MCF 10A (cell line): ENCODE measurements at regions not wholly inside any gene's neighbourhood (a gene's known extent, or its start where the extent isn't known, plus 50 kb on each side); places are given as distances from the start of the nearest gene placed in this dataset.

ENCODE experiments used
- BruUV-seq: library from RNA; stranded (reverse); fragments of 400-500 nt; replicated peaks from 2 replicates; lab custom pipeline; 2021; lab: Mats Ljungman, UMichigan
- CTCF ChIA-PET: fragments of 300-600 bp; sonication (Branson Sonifier 250); formaldehyde crosslinking; extraction: SDS; loops from one replicate; lab custom pipeline; 2021; ENCODE audit warnings: antibody characterized with exemption, inconsistent platforms; lab: Yijun Ruan, JAX
- POLR2A ChIA-PET: fragments of 300-600, 350-650 bp; sonication (Branson Sonifier 250); formaldehyde crosslinking; extraction: SDS; loops from one replicate; lab custom pipeline; 2020; ENCODE audit warnings: antibody characterized with exemption, inconsistent platforms; lab: Yijun Ruan, JAX
- DNase-seq: peaks from one replicate; pipeline ENCODE4 v3.0.0-alpha.2; 2018; ENCODE audit not compliant: unreplicated experiment
- H3K27ac Mint-ChIP-seq: one replicate; pipeline ENCODE4 v1.8.0; 2022; ENCODE audit warnings: mild to moderate bottlenecking, low read depth, mixed read lengths; ENCODE audit not compliant: unreplicated experiment
- H3K27me3 Mint-ChIP-seq: one replicate; pipeline ENCODE4 v1.8.0; 2022; ENCODE audit warnings: mixed read lengths; ENCODE audit not compliant: insufficient read depth, unreplicated experiment
- H3K36me3 Mint-ChIP-seq: one replicate; pipeline ENCODE4 v1.8.0; 2022; ENCODE audit warnings: mild to moderate bottlenecking, moderate library complexity, mixed read lengths; ENCODE audit not compliant: insufficient read depth, unreplicated experiment
- H3K4me1 Mint-ChIP-seq: one replicate; pipeline ENCODE4 v1.8.0; 2022; ENCODE audit warnings: mixed read lengths; ENCODE audit not compliant: insufficient read depth, unreplicated experiment
- H3K4me3 Mint-ChIP-seq: one replicate; pipeline ENCODE4 v1.8.0; 2022; ENCODE audit warnings: mild to moderate bottlenecking, moderate library complexity, mixed read lengths; ENCODE audit not compliant: unreplicated experiment
- H3K9me3 Mint-ChIP-seq: one replicate; pipeline ENCODE4 v1.8.0; 2022; ENCODE audit warnings: mixed read lengths; ENCODE audit not compliant: unreplicated experiment
- CTCF ChIP-seq: fragments of 200-600 bp; IDR thresholded peaks from one replicate; pipeline ENCODE4 v1.8.0; 2022; ENCODE audit warnings: antibody characterized with exemption, mild to moderate bottlenecking; ENCODE audit not compliant: unreplicated experiment
- intact Hi-C: fragments of 100-400 bp; cut with micrococcal nuclease; formaldehyde crosslinking; loops from 2 replicates; pipeline ENCODE4 v1.14.1; 2022

DNA sequence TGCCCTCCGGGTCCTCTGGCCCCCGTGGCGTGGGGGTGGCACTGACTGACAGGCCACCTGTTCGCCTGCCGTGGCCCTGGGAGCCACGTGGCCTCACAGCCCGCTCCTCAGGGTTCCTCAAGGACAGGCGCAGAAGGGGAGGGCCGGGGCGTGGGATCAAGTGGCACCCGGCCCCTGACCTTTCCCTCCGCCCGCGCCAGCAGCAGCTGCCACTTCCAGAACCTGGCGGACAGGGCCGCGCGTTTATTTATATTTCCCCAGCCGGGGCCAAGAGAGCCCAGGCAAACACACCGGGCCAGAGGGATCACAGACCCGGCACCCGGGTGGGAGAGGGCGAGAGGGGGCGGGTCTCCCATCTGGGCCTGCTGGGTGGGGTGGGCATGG, 92.6 kb downstream of the RFLNA start:
- no peaks in the 10 kb centered on the region for H3K9me3 Mint-ChIP-seq
- no peak for TF ChIP-seq CTCF
- H3K4me3 Mint-ChIP-seq = peak overlapping the region; percentile 81
- ChIA-PET CTCF (interaction anchor here (0.6 to 1.4 kb wide), 3 partner anchors 24 to 384 kb away, joined by 3 to 5 read pairs (median 3); no protein-coding TSS in a partner anchor), POLR2A (interaction anchor here (2.4 to 3.8 kb wide), 2 partner anchors 11 to 18 kb away, joined by 8 to 15 read pairs; no protein-coding TSS in a partner anchor)
- BruUV-seq = no TSS peak
- no peak for DNase-seq
- intact Hi-C loops = loop anchor here (10.0 kb wide), 3 partner anchors 127 to 377 kb away; no protein-coding TSS in a partner anchor
- no peak overlapping the region for H3K27ac Mint-ChIP-seq
- H3K4me1 Mint-ChIP-seq = peaks cover 26% of the 10 kb centered on the region
- H3K27me3 Mint-ChIP-seq = no peaks in the 10 kb centered on the region
- peaks cover 48% of the 10 kb centered on the region for H3K36me3 Mint-ChIP-seq

- H3K27me3 Mint-ChIP-seq = no peaks in the 10 kb centered on the region
- intact Hi-C loops = loop anchor here (10.0 kb wide), 3 partner anchors 128 to 378 kb away; no protein-coding TSS in a partner anchor
- POLR2A ChIA-PET = interaction anchor here (3.8 kb wide), 1 partner anchor 17 kb away, joined by 15 read pairs; no protein-coding TSS in a partner anchor
- no peak overlapping the region for H3K27ac Mint-ChIP-seq
- CTCF ChIA-PET = interaction anchor here (0.6 to 1.4 kb wide), 4 partner anchors 23 to 385 kb away, joined by 3 to 5 read pairs (median 3); no protein-coding TSS in a partner anchor
- no peak for TF ChIP-seq CTCF
- H3K9me3 Mint-ChIP-seq = no peaks in the 10 kb centered on the region
- H3K4me1 Mint-ChIP-seq = peaks cover 30% of the 10 kb centered on the region
- BruUV-seq = no TSS peak
- no peak for DNase-seq
- no peak overlapping the region for H3K4me3 Mint-ChIP-seq
- peaks cover 48% of the 10 kb centered on the region for H3K36me3 Mint-ChIP-seq
Observed at GRCh38 chr12:124386661-124387527, 92.0 kb downstream of the RFLNA start.

DNA sequence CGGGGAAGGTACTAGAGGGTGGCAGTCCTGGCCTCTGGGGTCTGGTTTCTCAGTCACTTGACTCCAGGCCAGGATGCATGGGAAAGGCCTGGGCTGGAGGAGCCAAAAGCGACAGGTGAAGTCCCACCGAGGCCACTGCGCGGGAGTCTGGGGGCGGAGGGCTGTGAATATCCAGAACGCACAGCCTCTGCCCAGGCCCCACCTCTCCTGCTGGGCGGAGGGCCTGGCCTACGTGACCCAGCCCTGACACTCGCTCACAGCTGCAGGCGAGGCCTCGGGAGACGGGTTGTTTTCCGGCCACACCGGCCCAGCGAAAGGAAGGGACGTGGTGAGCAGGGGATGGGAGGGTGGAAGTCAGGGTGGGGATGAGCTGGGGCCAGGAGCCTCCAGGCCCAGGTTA, 91.2 kb downstream of the RFLNA start:
- no peaks in the 10 kb centered on the region for H3K27me3 Mint-ChIP-seq
- peak; percentile 34 for DNase-seq
- no peak overlapping the region for H3K27ac Mint-ChIP-seq
- no TSS peak for BruUV-seq
- H3K9me3 Mint-ChIP-seq = no peaks in the 10 kb centered on the region
- peaks cover 53% of the 10 kb centered on the region for H3K36me3 Mint-ChIP-seq
- TF ChIP-seq CTCF = no peak
- H3K4me1 Mint-ChIP-seq = peaks cover 30% of the 10 kb centered on the region
- ChIA-PET POLR2A (no interaction called here), CTCF (interaction anchor here (0.7 to 1.4 kb wide), 2 partner anchors 22 to 57 kb away, joined by 3 to 5 read pairs; no protein-coding TSS in a partner anchor)
- H3K4me3 Mint-ChIP-seq = peak overlapping the region; percentile 38
- intact Hi-C loops = loop anchor here (10.0 kb wide), 3 partner anchors 129 to 379 kb away; no protein-coding TSS in a partner anchor
